ENCODE measurements at regions not wholly inside any gene's neighbourhood (a gene's known extent, or its start where the extent isn't known, plus 50 kb on each side); places are given as distances from the start of the nearest gene placed in this dataset.

DNA sequence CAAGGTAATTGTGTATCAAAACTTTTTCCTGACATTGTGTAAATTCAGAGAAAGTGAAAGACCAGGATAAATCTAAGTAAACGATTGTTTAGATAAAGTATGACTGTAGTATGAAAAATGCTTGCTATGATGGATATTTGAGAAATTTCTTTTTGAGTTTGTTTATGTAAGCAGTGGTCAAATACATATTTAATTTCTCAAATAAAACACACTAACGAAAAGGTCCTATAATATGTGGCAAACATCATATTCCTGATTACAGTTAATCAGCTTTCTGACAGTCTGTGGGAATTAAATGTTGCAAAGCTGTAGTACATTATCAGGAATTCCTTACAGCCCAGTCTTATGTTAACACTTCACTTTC, 636.9 kb downstream of the MMUT start:
- DNase-seq (ENCODE audit: low read depth in 2 of 2): peak in 1 of 2 donors; percentile 10

DNA sequence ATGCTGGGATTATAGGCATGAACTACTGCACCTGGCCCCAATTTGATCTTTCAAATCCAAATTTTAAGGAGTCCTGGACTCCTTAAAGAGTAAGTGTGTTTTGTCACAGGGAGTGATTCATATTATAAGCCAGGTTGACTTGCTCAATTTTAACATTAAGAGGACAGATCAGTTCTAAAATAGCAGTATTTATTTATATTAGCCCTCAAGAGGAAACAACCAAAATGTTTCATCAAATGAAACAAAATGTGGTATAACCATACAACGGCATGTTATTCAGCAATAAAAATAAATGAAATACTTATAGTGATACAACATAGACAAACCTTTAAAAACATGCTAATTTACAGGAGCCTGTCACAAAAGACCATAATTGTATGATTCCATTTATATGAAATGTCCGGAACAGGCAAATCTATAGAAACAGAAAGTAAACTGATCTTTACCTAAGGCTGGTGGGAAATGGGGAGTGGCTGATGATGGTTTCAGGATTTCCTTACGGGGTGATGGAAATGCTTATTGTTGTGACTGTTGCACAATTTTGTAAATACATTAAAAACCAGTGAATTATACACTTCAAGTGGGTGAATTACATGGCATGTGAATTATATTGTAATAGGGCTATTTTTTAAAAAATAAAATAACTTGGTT, 637.4 kb downstream of the MMUT start:
- DNase-seq (ENCODE audit: low read depth in 2 of 2): peak; percentile 56 to 58

DNA sequence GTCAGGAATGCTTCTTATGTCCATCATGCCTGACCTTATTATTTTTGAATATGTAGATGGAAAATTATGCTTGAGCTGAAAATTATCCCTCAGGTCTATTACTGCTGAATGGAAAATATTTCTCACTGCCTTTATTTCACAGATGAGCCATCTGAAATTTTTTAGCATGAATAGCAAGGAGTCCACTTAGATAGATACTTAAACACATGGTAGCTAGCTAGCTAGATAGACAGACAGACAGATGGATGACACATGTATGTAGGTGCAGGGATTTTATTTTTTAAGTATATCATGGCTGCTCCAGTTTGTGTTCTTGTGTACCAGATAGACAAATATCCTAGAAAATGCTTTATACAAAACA, 645.0 kb downstream of the MMUT start:
- DNase-seq (ENCODE audit: low read depth in 2 of 2): no peak

DNA sequence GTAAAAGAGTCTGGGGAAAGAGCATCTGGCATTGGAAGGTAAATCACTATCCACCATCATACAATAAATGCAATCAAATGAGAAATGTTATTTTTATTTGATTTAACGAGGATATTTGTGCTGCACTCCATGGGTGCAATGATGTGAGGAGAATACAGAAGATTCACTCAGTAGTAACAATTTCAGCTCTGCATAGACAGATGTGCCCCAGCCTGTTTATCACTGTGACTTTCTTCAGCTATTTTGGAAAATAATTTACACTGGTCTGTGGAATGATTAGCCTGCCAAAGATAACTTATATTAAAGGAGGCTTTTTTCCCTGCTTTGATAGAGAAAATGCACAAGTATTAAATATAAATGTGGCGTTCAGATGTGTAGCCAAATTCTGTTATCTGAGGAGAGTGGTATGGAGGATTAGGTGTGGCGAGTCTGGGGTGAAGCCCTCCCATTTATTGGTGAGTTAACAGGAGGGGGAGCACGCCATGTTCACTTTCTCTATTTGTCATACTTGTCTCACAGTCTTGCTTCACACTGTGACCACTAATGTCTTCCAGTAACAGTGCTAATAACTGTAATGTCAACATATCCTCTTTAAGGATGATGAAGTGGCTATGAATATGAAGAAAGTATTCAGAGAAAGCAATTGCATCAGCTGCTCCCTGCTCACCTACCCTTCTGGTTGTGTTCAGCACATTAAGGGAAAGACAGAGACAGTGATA, 645.6 kb downstream of the MMUT start:
- DNase-seq (ENCODE audit: low read depth in 2 of 2): no peak

DNA sequence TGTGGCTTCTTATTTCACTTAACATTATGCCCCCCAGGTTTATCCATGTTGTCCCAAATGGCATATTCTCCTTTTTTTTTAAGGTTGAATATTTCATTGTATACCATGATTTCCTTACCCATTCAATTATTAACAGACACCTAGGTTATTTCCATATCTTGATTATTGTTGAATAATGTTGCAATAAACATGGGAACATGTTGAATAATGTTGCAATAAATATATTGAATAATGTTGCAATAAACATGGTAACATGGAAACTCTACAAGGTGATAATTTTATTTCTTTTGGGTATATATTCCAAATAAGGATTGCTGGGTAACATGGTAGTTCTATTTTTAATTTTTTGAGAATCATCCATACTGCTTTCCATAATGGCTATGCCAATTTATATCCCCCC, 648.1 kb downstream of the MMUT start:
- no peak for DNase-seq (ENCODE audit: low read depth in 2 of 2)

DNA sequence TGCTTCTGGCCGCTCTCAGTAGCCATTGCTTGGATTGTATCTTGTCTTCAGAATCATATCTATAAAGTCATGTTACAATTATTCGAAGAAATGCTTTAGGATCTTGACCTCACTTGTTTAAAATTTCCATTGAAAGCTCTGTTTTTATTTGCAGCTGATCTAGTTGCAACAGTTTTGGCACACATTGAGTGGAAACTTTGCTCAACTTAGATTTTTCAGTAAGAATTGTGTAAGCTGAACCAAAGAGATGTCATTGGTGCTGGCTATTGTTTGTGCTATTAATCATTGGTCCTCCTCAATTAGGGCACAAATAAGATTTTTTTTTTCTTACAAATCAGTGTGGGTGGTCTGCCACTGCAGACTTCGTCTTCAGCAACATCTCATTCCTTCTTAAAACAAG, 649.2 kb downstream of the MMUT start:
- no peak for DNase-seq (ENCODE audit: low read depth in 2 of 2)

DNA sequence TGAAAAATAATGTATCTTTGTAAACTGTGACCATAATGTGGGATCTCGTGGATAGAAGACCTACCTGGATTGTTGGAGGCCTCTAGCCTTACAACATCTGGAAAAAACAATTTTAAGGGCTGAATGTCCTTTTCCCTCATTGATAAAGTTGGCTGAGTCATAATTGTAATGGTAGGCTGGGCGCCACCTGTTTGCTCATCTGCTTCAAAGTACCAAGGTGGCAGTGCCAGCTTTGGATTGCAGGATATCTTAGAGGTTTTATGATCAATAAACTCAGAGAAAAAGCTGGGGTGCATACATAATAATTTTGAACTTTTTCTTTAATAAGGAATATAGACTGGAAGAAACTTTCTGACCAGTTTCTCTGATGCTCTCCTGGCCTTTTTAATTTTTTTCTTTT, 653.4 kb downstream of the MMUT start:
- no peak for DNase-seq (ENCODE audit: low read depth in 2 of 2)

DNA sequence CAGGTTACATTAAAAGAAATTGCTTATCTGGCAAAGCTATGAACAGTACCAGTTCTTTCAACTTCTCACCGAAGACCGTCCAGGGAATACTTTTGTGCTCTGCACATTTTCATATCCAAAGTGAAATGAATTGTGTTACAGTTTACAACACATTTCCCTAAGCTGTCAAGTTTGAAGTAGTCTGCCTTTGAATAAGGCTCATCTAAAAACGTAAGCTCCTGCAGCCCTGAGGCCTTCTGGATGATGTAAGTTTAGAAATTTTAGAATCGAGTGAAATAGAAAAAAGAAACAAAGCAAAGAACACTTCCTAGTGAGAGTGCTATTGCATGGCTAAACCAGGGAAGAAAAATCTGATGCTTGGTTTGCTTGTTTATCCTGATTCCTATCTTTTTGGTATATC, 653.8 kb downstream of the MMUT start:
- no peak for DNase-seq (ENCODE audit: low read depth in 2 of 2)

DNA sequence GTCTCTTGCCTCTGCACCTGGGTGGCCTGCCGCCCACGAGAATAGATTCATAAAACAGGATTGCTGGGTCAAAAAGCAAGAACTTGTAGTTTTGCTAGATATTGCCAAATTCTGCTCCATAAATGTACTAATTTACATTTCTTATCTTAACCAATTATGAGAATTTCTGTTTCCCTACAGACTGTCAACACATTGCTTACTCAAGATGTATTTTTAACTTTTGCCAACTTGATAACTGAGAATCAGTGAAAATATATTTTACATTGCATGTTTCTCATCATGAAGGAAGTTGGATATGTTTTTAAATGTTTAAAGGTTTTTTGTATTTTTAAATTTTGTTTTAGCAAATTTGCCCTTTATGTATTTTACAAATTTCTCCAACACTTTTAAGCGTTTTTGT, 664.8 kb downstream of the MMUT start:
- DNase-seq (ENCODE audit: low read depth in 2 of 2): no peak

DNA sequence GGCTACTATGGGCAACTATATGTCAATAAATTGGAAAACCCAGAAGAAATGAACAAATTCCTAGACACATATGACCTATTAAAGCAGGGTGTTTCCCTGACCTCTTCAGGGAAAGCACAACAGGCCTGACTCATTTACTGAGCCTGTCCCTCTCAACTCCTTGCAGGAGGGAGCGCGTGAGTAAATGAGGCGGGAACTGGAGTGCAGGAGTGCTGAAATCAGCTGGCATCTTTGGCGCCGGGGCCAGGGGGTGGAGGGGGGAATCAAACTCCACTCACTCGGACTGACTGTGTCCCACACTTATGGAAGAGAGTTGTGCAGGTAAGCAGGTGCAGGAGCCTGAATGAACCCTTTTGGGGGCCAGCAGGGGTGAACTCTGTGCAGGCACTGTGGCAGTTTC, 671.2 kb upstream of the PTCHD4 start:
- no peak for DNase-seq (ENCODE audit: low read depth in 2 of 2)

DNA sequence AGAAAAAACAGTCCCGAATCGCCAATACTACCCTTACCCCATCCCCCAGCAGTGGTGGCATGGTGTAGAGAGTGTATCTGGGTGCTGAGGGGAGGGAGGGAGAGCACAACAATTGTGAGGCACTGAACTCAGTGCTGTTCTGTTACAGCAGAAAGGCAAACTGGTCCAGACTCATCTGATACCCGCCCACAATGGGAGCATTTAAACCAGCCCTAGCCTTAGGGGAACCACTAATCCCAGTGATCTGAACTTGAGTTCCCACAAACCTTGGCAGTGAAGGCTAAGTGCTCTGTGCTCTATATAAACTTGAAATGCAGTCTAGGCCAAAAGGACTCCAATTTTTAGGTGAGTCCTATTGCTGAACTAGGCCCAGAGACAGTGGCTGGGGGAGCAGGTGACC, 666.4 kb upstream of the PTCHD4 start:
- no peak for DNase-seq (ENCODE audit: low read depth in 2 of 2)

DNA sequence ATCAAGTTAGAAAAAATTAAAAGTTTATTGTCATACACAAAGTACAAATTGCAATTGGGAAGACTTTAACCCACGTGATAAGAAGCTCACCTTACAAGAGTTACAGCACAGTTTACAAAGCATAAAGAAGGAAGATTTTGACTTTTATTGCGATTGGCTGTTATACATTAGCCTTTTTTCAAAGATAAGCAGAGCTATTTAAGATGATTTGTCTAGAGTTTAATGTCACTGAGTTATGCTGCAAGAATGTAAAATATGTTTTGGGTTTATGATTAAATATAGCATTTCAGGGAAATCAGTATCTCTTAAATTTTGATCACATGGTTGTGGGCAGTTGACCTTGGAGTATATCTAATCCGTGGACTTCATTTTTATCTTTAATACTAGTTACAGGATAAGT, 664.2 kb upstream of the PTCHD4 start:
- DNase-seq (ENCODE audit: low read depth in 2 of 2): no peak

DNA sequence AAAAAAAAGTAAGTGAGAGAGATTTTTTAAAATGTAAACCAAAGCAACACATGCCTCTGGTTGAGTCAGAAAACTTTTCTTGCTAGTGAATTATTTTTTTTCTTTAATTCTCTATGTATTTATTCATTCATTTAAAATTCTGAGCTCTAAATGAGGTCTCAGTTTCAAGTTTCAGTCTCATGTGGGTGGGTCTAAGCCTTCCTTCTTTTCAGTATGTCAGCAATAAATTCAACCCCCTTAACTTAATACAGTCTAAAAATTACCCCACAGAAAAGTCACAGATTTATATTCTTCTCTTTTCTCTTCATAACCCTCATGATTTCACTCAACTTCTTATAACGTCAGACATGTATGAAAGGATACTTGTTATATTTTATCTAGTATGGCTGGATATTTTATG, 663.3 kb upstream of the PTCHD4 start:
- no peak for DNase-seq (ENCODE audit: low read depth in 2 of 2)

DNA sequence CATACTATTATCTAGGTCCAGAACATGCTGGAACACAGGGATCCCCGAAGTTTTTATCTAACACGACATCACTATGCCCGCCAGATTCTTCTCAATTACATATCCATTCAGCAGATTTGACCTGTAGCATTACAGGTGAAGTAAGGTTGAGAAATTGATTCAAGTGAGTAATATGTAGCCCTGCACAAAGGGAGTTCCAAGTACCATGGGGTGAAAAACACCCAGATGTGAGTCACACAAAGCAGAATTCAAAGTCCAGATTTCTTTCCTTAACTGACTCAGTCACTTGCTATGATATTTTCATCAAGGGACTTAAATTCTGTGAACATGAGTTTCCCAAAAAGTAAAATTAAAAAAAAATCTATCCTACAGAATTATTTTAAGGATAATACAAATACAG, 655.4 kb upstream of the PTCHD4 start:
- peak in 1 of 2 donors; percentile 26 for DNase-seq (ENCODE audit: low read depth in 2 of 2)

DNA sequence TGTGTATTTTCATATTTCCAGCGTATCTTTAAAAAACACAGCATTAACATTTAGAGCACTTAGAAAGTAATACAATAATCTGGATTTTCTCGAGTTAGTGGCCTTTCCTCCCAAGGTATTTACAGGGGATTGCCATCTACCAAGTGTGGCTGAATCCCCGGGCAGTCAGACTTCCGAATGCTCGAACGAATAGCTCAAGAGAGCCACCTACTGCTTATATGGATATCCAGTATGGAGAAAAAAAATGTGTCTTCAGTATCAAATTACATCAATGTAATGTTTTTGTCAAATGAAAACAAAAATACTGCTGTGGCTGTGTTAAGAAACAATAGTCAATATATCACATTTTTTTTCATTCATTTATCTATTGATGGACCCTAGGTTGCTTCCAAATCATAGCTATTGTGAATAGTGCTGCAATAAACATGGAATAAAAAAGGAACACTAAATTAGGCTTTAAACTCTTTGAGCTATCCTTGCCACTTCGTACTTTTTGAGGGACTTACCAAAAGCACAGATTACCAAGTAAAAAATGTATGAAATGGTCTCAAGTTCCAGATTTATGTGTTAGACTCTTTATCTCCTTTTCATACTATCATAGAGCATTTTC, 654.5 kb upstream of the PTCHD4 start:
- peak; percentile 63 to 64 for DNase-seq (ENCODE audit: low read depth in 2 of 2)

DNA sequence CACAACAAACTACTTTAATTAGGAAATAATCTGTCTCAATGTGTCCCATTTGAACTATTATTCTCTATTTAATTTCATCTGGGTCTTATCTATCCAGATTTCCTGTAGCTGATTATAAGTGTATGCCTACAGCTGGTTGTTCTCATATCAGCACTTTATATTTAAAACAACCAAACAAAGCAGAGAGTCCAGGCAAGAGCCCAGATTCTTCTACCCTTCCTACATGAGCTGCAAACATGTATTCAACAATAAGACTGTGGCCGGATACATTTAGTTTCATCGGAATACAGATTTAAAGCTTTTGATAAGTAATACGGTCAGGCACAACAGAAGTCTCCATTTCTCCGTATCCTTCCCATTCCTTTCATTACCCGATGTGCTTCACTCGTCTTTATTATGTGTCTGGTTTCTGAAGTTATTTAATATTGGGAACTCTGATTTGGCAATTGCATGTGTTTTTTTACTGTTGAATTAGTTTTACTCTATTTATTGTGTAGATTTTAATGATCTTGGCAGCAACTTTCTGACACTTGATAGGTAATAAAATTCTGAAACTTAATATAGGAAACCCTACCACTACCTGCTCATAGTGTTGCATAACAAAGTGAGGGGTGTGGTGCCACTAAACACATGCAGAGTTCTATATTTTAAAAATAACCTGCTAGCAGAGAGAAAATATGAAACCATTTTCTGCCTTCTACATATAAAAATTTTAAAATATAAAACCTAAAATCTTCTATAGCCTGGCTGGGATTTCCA, 653.5 kb upstream of the PTCHD4 start:
- peak in 1 of 2 donors; percentile 2 for DNase-seq (ENCODE audit: low read depth in 2 of 2)

DNA sequence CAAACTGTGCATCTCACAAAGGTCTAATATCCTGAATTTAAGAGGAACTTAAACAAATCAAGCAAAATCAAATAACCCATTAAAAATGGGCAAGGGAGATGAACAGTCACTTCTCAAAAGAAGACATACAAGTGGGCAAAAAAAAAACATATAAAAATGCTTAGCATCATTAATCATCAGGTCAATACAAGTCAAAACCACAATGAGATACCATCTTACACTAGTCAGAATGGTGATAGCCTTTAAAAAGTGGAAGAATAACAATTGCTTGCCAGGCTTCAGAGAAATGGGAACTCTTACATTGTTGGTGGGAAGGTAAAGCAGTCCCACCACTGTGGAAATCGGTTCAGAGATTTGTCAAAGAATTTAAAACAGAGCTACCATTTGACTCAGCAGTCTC, 646.7 kb upstream of the PTCHD4 start:
- no peak for DNase-seq (ENCODE audit: low read depth in 2 of 2)

DNA sequence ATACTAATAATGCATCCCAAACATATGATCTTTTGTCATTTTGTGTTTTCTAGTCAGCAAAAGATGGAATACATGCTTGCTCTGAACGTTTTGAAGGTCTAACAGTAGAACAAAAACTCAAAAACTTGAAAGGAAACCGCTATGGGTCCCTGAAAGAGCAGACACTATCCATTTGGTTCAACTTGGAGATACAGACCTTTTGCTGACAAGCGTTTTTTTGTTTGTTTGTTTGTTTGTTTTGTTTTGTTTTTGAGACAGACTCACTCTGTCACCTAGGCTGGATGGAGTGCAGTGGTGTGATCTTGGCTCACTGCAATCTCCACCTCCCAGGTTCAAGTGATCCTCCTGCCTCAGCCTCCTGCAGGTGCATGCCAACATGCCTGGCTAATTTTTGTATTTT, 644.3 kb upstream of the PTCHD4 start:
- no peak for DNase-seq (ENCODE audit: low read depth in 2 of 2)

DNA sequence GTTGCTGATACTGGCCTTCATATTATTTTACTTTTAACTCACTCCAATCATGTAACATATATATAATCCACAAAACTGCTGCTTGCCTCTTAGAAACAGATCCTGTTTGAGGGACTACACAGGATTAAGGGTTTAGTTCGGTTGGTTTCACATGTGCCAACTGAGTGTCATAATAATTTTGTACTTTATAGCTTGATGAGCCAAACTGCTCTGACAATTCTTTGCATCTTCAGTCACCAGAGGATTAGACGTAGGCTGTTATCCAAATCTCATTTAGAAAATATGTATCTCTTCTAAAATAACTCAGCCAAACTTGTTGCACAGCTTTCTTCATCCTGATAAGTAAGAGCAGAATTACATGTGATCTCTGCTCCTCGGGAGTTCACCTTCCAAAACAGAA, 643.6 kb upstream of the PTCHD4 start:
- DNase-seq (ENCODE audit: low read depth in 2 of 2): no peak

DNA sequence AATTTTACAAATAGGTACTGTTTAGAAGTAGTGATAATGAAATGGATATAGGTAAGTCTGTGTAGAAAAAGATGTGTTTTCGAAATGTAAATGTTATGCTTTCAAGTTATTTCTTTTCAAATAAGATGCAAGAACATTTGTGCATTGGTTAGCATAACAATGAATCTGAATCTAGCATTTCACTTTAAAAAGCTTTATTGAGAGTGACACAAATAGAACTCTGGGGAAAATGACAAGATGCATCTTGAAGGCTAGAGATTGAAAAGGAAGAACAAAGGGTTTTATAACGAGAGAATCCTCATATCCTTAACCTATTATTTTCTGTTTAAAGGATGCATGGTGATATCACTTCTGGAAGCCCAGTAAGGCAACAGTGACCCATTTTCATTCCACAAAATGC, 639.9 kb upstream of the PTCHD4 start:
- no peak for DNase-seq (ENCODE audit: low read depth in 2 of 2)

DNA sequence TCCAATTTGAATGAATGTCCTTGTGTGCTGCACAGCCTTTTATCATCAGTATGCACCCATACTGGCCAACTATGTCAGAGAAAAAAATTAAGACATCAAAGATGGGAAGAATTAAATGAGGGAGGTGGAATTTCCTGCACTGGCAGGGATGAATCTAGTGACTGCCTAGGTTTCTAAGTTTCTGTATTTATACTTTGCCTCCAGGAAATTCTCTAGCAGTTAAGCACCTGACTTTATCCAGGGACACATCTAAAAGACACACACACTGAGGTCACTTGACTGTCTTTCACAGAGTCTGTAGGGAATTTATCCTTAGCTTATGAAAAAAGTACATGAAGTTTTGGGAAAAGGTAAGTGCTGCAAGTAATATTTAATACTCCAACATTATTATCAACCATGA, 636.5 kb upstream of the PTCHD4 start:
- no peak for DNase-seq (ENCODE audit: low read depth in 2 of 2)

DNA sequence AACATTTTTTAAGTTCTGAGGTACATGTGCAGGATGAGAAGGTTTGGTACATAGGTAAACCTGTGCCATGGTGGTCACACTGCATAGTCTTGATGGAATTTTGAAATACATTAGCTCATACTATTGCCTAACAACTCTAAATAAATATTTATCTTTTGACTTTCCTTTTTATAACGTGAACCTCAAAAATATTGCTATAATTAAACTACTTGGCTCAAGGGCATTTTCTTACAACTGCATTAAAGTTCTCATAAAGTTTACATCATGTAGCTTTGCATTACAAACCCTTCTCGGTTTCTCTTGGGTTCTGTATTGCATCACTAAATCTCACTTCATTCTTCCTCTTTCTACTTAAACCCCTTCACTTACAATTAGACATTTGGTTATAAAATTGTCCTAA, 636.0 kb upstream of the PTCHD4 start:
- DNase-seq (ENCODE audit: low read depth in 2 of 2): no peak

DNA sequence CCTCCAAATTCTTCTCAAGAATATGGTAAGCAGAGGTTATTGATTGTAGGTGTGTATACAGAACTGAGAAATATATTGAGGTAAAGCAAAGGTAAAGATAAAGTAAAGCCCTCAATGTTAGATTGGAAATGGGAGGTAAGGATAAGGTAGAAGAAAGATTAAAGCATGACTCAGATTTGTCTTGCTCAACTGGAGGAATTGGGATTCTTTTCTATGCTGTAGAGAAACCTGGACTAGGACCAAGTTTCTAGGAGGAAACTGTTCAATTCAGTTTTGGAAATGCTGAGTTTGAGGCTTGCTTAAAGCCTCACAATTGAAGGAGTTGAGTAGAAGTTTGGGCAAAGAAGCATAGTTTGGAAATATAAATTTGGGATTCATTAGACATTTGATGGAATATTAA, 634.0 kb upstream of the PTCHD4 start:
- no peak for DNase-seq (ENCODE audit: low read depth in 2 of 2)
